SU-DHL-6 (cell line): ENCODE measurements at regions not wholly inside any gene's neighbourhood (a gene's known extent, or its start where the extent isn't known, plus 50 kb on each side); places are given as distances from the start of the nearest gene placed in this dataset.

Source experiments
- H2AFZ ChIP-seq: fragments of 200-600 bp; sonication (generic); 2 replicates; pipeline ENCODE4 v1.6.1; 2014; ENCODE audit warnings: low read depth, mild to moderate bottlenecking, moderate library complexity, mixed read lengths, antibody characterized with exemption, low read length; ENCODE audit not compliant: severe bottlenecking
- H3F3A ChIP-seq: fragments of 200-600 bp; shearing (Covaris generic); 2 replicates; pipeline ENCODE4 v1.6.0; 2016; ENCODE audit warnings: antibody characterized with exemption, mild to moderate bottlenecking; ENCODE audit not compliant: insufficient read depth
- H3K27ac ChIP-seq: fragments of 200-600 bp; sonication (generic); 2 replicates; pipeline ENCODE4 v1.5.1; 2016; ENCODE audit warnings: low read depth, mild to moderate bottlenecking, low read length, moderate library complexity, mixed read lengths
- H3K27me3 ChIP-seq: fragments of 200-600 bp; sonication (generic), shearing (Covaris generic); 2 replicates; pipeline ENCODE4 v1.6.0; 2014; ENCODE audit warnings: mild to moderate bottlenecking, low read length
- H3K36me3 ChIP-seq: fragments of 200-600 bp; sonication (generic); 2 replicates; pipeline ENCODE4 v1.6.1; 2014; ENCODE audit warnings: mild to moderate bottlenecking, low read length, mixed read lengths
- H3K4me2 ChIP-seq: fragments of 300-600, 200-600 bp; shearing (Covaris generic), sonication (generic); 2 replicates; pipeline ENCODE4 v1.6.0; 2014; ENCODE audit warnings: low read length, low read depth, mild to moderate bottlenecking; ENCODE audit not compliant: poor library complexity, severe bottlenecking
- H3K4me3 ChIP-seq: fragments of 200-600 bp; sonication (generic); 2 replicates; pipeline ENCODE4 v1.5.1; 2014; ENCODE audit warnings: antibody characterized with exemption, low read length, mild to moderate bottlenecking, mixed read lengths; ENCODE audit not compliant: insufficient read depth, poor library complexity, severe bottlenecking
- H3K79me2 ChIP-seq: fragments of 200-600 bp; sonication (generic); 2 replicates; pipeline ENCODE4 v1.6.1; 2014; ENCODE audit warnings: mild to moderate bottlenecking, low read length, moderate library complexity; ENCODE audit not compliant: insufficient read depth
- H3K9ac ChIP-seq: fragments of 200-600 bp; sonication (generic); 2 replicates; pipeline ENCODE4 v1.7.0; 2014; ENCODE audit warnings: mild to moderate bottlenecking, low read length
- H3K9me2 ChIP-seq: fragments of 200-600 bp; sonication (generic); replicated peaks from 2 replicates; pipeline ENCODE4 v1.6.1; 2014; ENCODE audit warnings: low read length; ENCODE audit not compliant: insufficient read depth
- H3K9me3 ChIP-seq: fragments of 200-600 bp; sonication (generic); 2 replicates; pipeline ENCODE4 v1.6.1; 2014; ENCODE audit warnings: low read length, mixed read lengths; ENCODE audit not compliant: insufficient read depth
- H4K20me1 ChIP-seq: fragments of 200-600 bp; sonication (generic); 2 replicates; pipeline ENCODE4 v1.6.1; 2014; ENCODE audit warnings: low read depth, mild to moderate bottlenecking, antibody characterized with exemption, low read length, moderate library complexity, mixed read lengths
- EZH2phosphoT487 ChIP-seq: fragments of 200-600 bp; sonication (generic), shearing (Covaris generic); conservative IDR thresholded peaks from 2 replicates; pipeline ENCODE4 v1.6.1; 2018; ENCODE audit warnings: mild to moderate bottlenecking, antibody characterized with exemption, low read length, moderate library complexity, mixed read lengths
- TF ChIP-seq, protein P1 (sequence below): fragments of 200-600 bp; sonication (generic); IDR thresholded peaks from one replicate; pipeline ENCODE4 v1.5.1; 2017; ENCODE audit warnings: antibody characterized with exemption, mild to moderate bottlenecking, low read length, moderate library complexity; ENCODE audit not compliant: insufficient read depth, poor library complexity, severe bottlenecking

GRCh38 chr6:82488403-82488802 is 124.8 kb downstream of the TPBG start:
- no peaks in the 10 kb centered on the region for H3K27me3 ChIP-seq
- H3K9me2 ChIP-seq = no peaks in the 10 kb centered on the region
- no peaks in the 10 kb centered on the region for H4K20me1 ChIP-seq
- no peak overlapping the region for H3K4me3 ChIP-seq
- H3K27ac ChIP-seq = no peak overlapping the region
- no peaks in the 10 kb centered on the region for H3K36me3 ChIP-seq
- no peaks in the 10 kb centered on the region for H3K79me2 ChIP-seq
- H3K9ac ChIP-seq = no peak overlapping the region
- H3F3A ChIP-seq = no peaks in the 10 kb centered on the region
- no peak overlapping the region for H2AFZ ChIP-seq
- H3K4me2 ChIP-seq = no peak overlapping the region
- no peaks in the 10 kb centered on the region for H3K9me3 ChIP-seq
- TF ChIP-seq, protein P1, sequence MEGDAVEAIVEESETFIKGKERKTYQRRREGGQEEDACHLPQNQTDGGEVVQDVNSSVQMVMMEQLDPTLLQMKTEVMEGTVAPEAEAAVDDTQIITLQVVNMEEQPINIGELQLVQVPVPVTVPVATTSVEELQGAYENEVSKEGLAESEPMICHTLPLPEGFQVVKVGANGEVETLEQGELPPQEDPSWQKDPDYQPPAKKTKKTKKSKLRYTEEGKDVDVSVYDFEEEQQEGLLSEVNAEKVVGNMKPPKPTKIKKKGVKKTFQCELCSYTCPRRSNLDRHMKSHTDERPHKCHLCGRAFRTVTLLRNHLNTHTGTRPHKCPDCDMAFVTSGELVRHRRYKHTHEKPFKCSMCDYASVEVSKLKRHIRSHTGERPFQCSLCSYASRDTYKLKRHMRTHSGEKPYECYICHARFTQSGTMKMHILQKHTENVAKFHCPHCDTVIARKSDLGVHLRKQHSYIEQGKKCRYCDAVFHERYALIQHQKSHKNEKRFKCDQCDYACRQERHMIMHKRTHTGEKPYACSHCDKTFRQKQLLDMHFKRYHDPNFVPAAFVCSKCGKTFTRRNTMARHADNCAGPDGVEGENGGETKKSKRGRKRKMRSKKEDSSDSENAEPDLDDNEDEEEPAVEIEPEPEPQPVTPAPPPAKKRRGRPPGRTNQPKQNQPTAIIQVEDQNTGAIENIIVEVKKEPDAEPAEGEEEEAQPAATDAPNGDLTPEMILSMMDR = no peak
- no peak for TF ChIP-seq EZH2phosphoT487

- Histone ChIP-seq H3K4me3 (no peak overlapping the region), H3K27me3 (no peaks in the 10 kb centered on the region), H2AFZ (no peak overlapping the region), H3K79me2 (no peaks in the 10 kb centered on the region), H3K4me2 (no peak overlapping the region), H3K36me3 (no peaks in the 10 kb centered on the region), H3F3A (no peaks in the 10 kb centered on the region), H4K20me1 (no peaks in the 10 kb centered on the region), H3K9me2 (no peaks in the 10 kb centered on the region), H3K27ac (no peak overlapping the region), H3K9me3 (no peaks in the 10 kb centered on the region), H3K9ac (no peak overlapping the region)
- TF ChIP-seq EZH2phosphoT487 = no peak
- TF ChIP-seq, protein P1 = no peak
These were observed 128.5 kb downstream of the TPBG start for GRCh38 chr6:82492134-82492533.

DNA sequence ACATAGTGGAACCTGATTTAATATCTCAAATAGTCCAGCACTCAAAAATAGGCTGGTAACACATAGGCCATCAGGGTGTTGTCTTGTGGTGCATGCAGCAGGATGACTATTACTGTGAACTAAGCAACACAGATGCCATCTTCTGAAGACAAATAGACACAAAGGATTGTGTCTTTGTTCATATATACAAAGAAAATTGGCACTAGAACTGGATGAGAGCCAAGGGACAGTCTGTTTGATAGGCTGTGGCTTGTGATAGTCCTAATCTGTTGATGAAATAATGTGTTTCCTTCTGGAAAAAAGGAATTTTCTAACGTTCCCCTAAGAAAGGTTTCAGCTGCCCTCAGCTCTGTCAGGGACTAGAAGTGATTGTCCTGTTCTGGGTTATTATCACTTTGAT is 129.8 kb downstream of the TPBG start:
- Histone ChIP-seq H3K36me3 (no peaks in the 10 kb centered on the region), H3K27ac (no peak overlapping the region), H3K9ac (no peak overlapping the region), H3K4me2 (no peak overlapping the region), H3K79me2 (no peaks in the 10 kb centered on the region), H3F3A (no peaks in the 10 kb centered on the region), H4K20me1 (no peaks in the 10 kb centered on the region), H3K4me3 (no peak overlapping the region), H3K27me3 (no peaks in the 10 kb centered on the region), H3K9me3 (no peaks in the 10 kb centered on the region), H2AFZ (no peak overlapping the region), H3K9me2 (no peaks in the 10 kb centered on the region)
- TF ChIP-seq EZH2phosphoT487 = no peak
- TF ChIP-seq, protein P1 = no peak
